A204.1 (cell line): ENCODE measurements at regions not wholly inside any gene's neighbourhood (a gene's known extent, or its start where the extent isn't known, plus 50 kb on each side); places are given as distances from the start of the nearest gene placed in this dataset.
"Not testable (repeated sequence)": the region's sequence is repeated elsewhere in the genome, so short reads cannot be mapped to it uniquely, and the experiment has no call there.

ENCODE experiments used
- FAIRE-seq: peaks from 2 replicates; lab custom pipeline; 2012; peaks lifted over from hg19 to GRCh38; lab: Jason Lieb, UNC

GRCh38 chrX:143455046-143455445, 62.2 kb downstream of the SPANXN3 start:
- no peak for FAIRE-seq

GRCh38 chrX:143437439-143437838, 79.8 kb downstream of the SPANXN3 start:
- FAIRE-seq: no peak

- FAIRE-seq: no peak
Measured at GRCh38 chrX:143435916-143436315, 81.4 kb downstream of the SPANXN3 start.

- no peak for FAIRE-seq
Measured at GRCh38 chrX:143429811-143430210, 87.5 kb downstream of the SPANXN3 start.

- no peak for FAIRE-seq
Measured at GRCh38 chrX:143429131-143429530, 88.1 kb downstream of the SPANXN3 start.

GRCh38 chrX:143401160-143401559, 116.1 kb downstream of the SPANXN3 start:
- no peak for FAIRE-seq

- FAIRE-seq: no peak
Measured at GRCh38 chrX:143378851-143379250, 138.4 kb downstream of the SPANXN3 start.

GRCh38 chrX:143363419-143363818, 153.9 kb downstream of the SPANXN3 start:
- FAIRE-seq: no peak

- no peak for FAIRE-seq
Measured at GRCh38 chrX:143340190-143340589, 177.1 kb downstream of the SPANXN3 start.

- no peak for FAIRE-seq
Measured at GRCh38 chrX:143336261-143336660, 181.0 kb downstream of the SPANXN3 start.

- no peak for FAIRE-seq
Measured at GRCh38 chrX:143319526-143319925, 197.7 kb downstream of the SPANXN3 start.

GRCh38 chrX:143318857-143319256, 198.4 kb downstream of the SPANXN3 start:
- FAIRE-seq: not testable (repeated sequence)

GRCh38 chrX:143306991-143307937, 210.0 kb downstream of the SPANXN3 start:
- FAIRE-seq: no peak

GRCh38 chrX:143304518-143304917, 212.8 kb downstream of the SPANXN3 start:
- no peak for FAIRE-seq

GRCh38 chrX:143304025-143304424, 213.2 kb downstream of the SPANXN3 start:
- FAIRE-seq: no peak

- no peak for FAIRE-seq
Measured at GRCh38 chrX:143298663-143299241, 218.5 kb downstream of the SPANXN3 start.

- no peak for FAIRE-seq
Measured at GRCh38 chrX:143296521-143296920, 220.8 kb downstream of the SPANXN3 start.

- no peak for FAIRE-seq
Measured at GRCh38 chrX:143287236-143287635, 230.0 kb downstream of the SPANXN3 start.

GRCh38 chrX:143270317-143270716, 244.6 kb downstream of the SPANXN4 start:
- no peak for FAIRE-seq

GRCh38 chrX:143244593-143244992, 218.9 kb downstream of the SPANXN4 start:
- not testable (repeated sequence) for FAIRE-seq

GRCh38 chrX:143240658-143241057, 214.9 kb downstream of the SPANXN4 start:
- no peak for FAIRE-seq

- FAIRE-seq: no peak
Measured at GRCh38 chrX:143231492-143231891, 205.8 kb downstream of the SPANXN4 start.

GRCh38 chrX:143228600-143228999, 202.9 kb downstream of the SPANXN4 start:
- FAIRE-seq: not testable (repeated sequence)

GRCh38 chrX:143206966-143207365, 181.2 kb downstream of the SPANXN4 start:
- FAIRE-seq: no peak
